K562 (cell line): ENCODE measurements at regions not wholly inside any gene's neighbourhood (a gene's known extent, or its start where the extent isn't known, plus 50 kb on each side); places are given as distances from the start of the nearest gene placed in this dataset.

Source experiments
- ATAC-seq: fragments of 200-7000 bp; cut with Tn5 transposase; 3 replicates; pipeline ENCODE4 v1.9.1; 2020; ENCODE audit warnings: moderate library complexity
- BruUV-seq: library from RNA; stranded (reverse); fragments of 400-500 nt; replicated peaks from 2 replicates; lab custom pipeline; 2021; lab: Mats Ljungman, UMichigan
- CTCF ChIA-PET: fragments of 300-600 bp; formaldehyde crosslinking; extraction: SDS; loops from one replicate; lab custom pipeline; 2021; ENCODE audit warnings: low intra/inter-chr PET ratio; lab: Yijun Ruan, JAX
- POLR2A ChIA-PET: fragments of 300-600, 350-650 bp; sonication (Branson Sonifier 250); formaldehyde crosslinking; extraction: SDS; loops from one replicate; lab custom pipeline; 2021; ENCODE audit warnings: antibody characterized with exemption, inconsistent platforms; lab: Yijun Ruan, JAX
- DNase-seq, 4 experiments: peaks; one replicate each; pipeline versions ENCODE4 v3.0.0 to v3.0.0-alpha.2; 2011 to 2018; ENCODE audit warnings: low spot score in 3 of 4, mixed read lengths in 3 of 4; ENCODE audit errors: extremely low read depth in 1 of 4
- FAIRE-seq: peaks from 2 replicates; lab custom pipeline; 2011; peaks lifted over from hg19 to GRCh38; lab: Jason Lieb, UNC
- H2AFZ ChIP-seq: 2 replicates; pipeline ENCODE4 v1.6.0; 2011; ENCODE audit warnings: low read depth, low read length, control low read depth, inconsistent platforms
- H3K27ac ChIP-seq: fragments of 200-600 bp; 3 replicates; pipeline ENCODE4 v1.8.0; 2011; ENCODE audit warnings: low read depth, mild to moderate bottlenecking, control low read depth, inconsistent platforms, low read length, moderate library complexity, mixed read lengths; ENCODE audit errors: extremely low read depth
- H3K27me3 ChIP-seq, 2 experiments: fragments of 300-600 bp in 1 of 2; 2 replicates in 1 of 2; 3 replicates in 1 of 2; pipeline versions ENCODE4 v1.6.0 to v1.8.0; 2011; ENCODE audit warnings: inconsistent platforms in 2 of 2, low read length in 2 of 2, mild to moderate bottlenecking in 1 of 2, mixed read lengths in 1 of 2, moderate library complexity in 1 of 2; ENCODE audit not compliant: control insufficient read depth in 2 of 2, insufficient read depth in 2 of 2
- H3K36me3 ChIP-seq: fragments of 300-600 bp; 3 replicates; pipeline ENCODE4 v1.8.0; 2011; ENCODE audit warnings: mild to moderate bottlenecking, low read length, inconsistent platforms; ENCODE audit not compliant: control insufficient read depth, insufficient read depth
- H3K4me1 ChIP-seq, 2 experiments: fragments of 200-600 bp in 1 of 2; replicated peaks in 1 of 2; 2 replicates in 1 of 2; 3 replicates in 1 of 2; pipeline versions ENCODE4 v1.5.1 to v1.8.0; 2011; ENCODE audit warnings: inconsistent platforms in 2 of 2, low read length in 2 of 2, mild to moderate bottlenecking in 1 of 2, mixed read lengths in 1 of 2, moderate library complexity in 1 of 2; ENCODE audit not compliant: control insufficient read depth in 2 of 2, insufficient read depth in 2 of 2
- H3K4me2 ChIP-seq: 2 replicates; pipeline ENCODE4 v1.6.1; 2011; ENCODE audit warnings: low read length, control low read depth, inconsistent platforms, mixed read lengths; ENCODE audit not compliant: insufficient read depth
- H3K4me3 ChIP-seq: fragments of 200-600 bp; sonication (generic), shearing (Covaris generic); 2 replicates; pipeline ENCODE4 v1.5.1; 2016; ENCODE audit warnings: control low read depth, inconsistent platforms
- H3K79me2 ChIP-seq: fragments of 200-600 bp; 3 replicates; pipeline ENCODE4 v1.8.0; 2011; ENCODE audit warnings: low read length, inconsistent platforms; ENCODE audit not compliant: control insufficient read depth, insufficient read depth
- H3K9ac ChIP-seq, 2 experiments: 2 replicates each; pipeline versions ENCODE4 v1.6.0 to v1.6.1; 2011; ENCODE audit warnings: low read depth in 2 of 2, low read length in 2 of 2, control low read depth in 1 of 2, inconsistent platforms in 1 of 2, mild to moderate bottlenecking in 1 of 2, mixed read lengths in 1 of 2; ENCODE audit not compliant: insufficient read depth in 1 of 2
- H3K9me1 ChIP-seq: one replicate; pipeline ENCODE4 v1.6.0; 2011; ENCODE audit warnings: inconsistent platforms, mild to moderate bottlenecking, low read length, moderate library complexity; ENCODE audit not compliant: control insufficient read depth, insufficient read depth
- H3K9me3 ChIP-seq: replicated peaks from 2 replicates; pipeline ENCODE4 v1.5.1; 2011; ENCODE audit warnings: low read depth, low read length, inconsistent platforms; ENCODE audit not compliant: control insufficient read depth, insufficient read depth
- H4K20me1 ChIP-seq: replicated peaks from 2 replicates; pipeline ENCODE4 v1.6.1; 2011; ENCODE audit warnings: low read length, inconsistent platforms, mixed read lengths; ENCODE audit not compliant: control insufficient read depth, insufficient read depth
- FOSL1 ChIP-seq: fragments of 200-800 bp; sonication (Bioruptor generic); conservative IDR thresholded peaks from 2 replicates; pipeline ENCODE4 v1.6.1; 2016; ENCODE audit warnings: missing genetic modification characterization, missing compliant biosample characterization
- KLF16 ChIP-seq: IDR thresholded peaks from 2 replicates; pipeline ENCODE4 v1.6.1; 2016; ENCODE audit warnings: antibody characterized with exemption
- PRDM10 ChIP-seq: fragments of 450-650 bp; IDR thresholded peaks from 2 replicates; pipeline ENCODE4 v1.6.1; 2018; ENCODE audit not compliant: partially characterized antibody
- SNAPC5 ChIP-seq: fragments of 250-450 bp; sonication (Bioruptor Pico); IDR thresholded peaks from 2 replicates; pipeline ENCODE4 v1.8.0; 2021; ENCODE audit warnings: moderate library complexity, mild to moderate bottlenecking, inconsistent platforms
- ZBTB26 ChIP-seq: fragments of 450-650 bp; formaldehyde crosslinking; IDR thresholded peaks from 2 replicates; pipeline ENCODE4 v1.4.0; 2022; ENCODE audit warnings: missing genetic modification characterization
- ZNF143 ChIP-seq: sonication (generic); formaldehyde crosslinking; IDR thresholded peaks from 2 replicates; pipeline ENCODE4 v1.9.0; 2022; ENCODE audit warnings: mild to moderate bottlenecking, missing genetic modification reagents
- WGBS: fragments of 100-300 bp; shearing (Covaris generic); methylation state at CpG from one replicate; pipeline ENCODE4 v1.1.6; 2016; ENCODE audit warnings: low coverage, mixed read lengths; ENCODE audit not compliant: insufficient coverage; ENCODE audit errors: missing lambda C conversion rate; 5-methylcytosine and 5-hydroxymethylcytosine counted together
- in situ Hi-C: fragments of 300-500 bp; cut with MboI; formaldehyde crosslinking; loops from 4 replicates; pipeline ENCODE4 v1.15.0; 2018; ENCODE audit warnings: inconsistent platforms, mixed read lengths
- intact Hi-C: fragments of 100-400 bp; cut with micrococcal nuclease; formaldehyde crosslinking; loops from 2 replicates; pipeline ENCODE4 v1.14.2; 2022
- TF ChIP-seq, protein P1 (sequence below): fragments of 250-450 bp; sonication (Bioruptor Pico); IDR thresholded peaks from 2 replicates; pipeline ENCODE4 v1.4.0; 2020; ENCODE audit warnings: mild to moderate bottlenecking, moderate library complexity, borderline replicate concordance
- TF ChIP-seq, protein P2 (sequence below), 2 experiments: IDR thresholded peaks in 1 of 2; conservative IDR thresholded peaks in 1 of 2; 2 replicates each; pipeline ENCODE4 v1.6.1; 2016; ENCODE audit warnings: low read depth in 2 of 2, mild to moderate bottlenecking in 1 of 2, missing compliant biosample characterization in 1 of 2, missing genetic modification characterization in 1 of 2, moderate library complexity in 1 of 2

DNA sequence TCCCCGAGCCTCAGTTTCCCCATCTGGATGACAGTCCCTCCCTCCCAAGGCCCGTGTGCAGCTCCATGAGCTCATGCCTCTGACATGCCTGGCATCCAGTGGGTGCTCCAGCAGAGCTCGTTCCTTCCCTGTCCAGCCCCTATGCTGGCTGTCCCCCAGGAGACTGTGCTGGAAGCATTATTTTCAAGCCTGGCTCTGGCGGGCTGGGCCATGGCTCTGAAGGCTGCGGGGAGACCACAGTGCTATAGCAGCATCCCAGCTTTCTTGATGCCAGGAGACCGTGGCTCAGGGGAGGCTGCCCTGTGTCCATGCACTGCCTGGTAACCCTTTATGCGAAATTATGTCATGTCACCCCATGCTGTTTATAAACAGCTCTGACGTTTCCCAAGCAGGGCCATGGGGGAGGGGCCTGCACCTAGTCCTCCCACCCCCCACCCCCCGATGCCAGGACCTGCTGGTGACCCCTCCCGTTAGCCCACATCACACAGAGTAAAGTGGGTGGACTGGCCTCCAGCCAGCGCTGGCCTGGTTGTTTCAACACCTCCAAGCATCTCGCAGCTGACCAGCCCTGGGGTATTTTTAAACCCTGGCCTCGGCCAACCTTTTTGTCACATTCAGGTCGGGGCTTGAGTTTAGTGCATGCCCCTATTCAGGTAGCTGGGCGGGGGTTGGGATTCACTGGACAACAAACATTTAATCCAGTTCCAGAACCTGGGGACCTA lies 105.9 kb upstream of the ZNF716 start (continued):
- no peak for TF ChIP-seq FOSL1 (tag)

- no peak for DNase-seq
- ATAC-seq = no peak
- Histone ChIP-seq H3K79me2 (no peaks in the 10 kb centered on the region), H3K9me1 (no peaks in the 10 kb centered on the region), H3K27ac (no peak overlapping the region), H4K20me1 (no peaks in the 10 kb centered on the region), H2AFZ (no peak overlapping the region), H3K4me1 (no peaks in the 10 kb centered on the region), H3K36me3 (no peaks in the 10 kb centered on the region), H3K9me3 (no peaks in the 10 kb centered on the region), H3K4me2 (no peak overlapping the region), H3K4me3 (no peak overlapping the region), H3K27me3 (no peaks in the 10 kb centered on the region), H3K9ac (no peak overlapping the region)
- FAIRE-seq = no peak
- CTCF ChIA-PET = no interaction called here
- intact Hi-C loops = no loop called here
- POLR2A ChIA-PET = interaction anchor here (0.6 kb wide), 1 partner anchor 1295 kb away, joined by 3 read pairs; no protein-coding TSS in a partner anchor
- in situ Hi-C loops = no loop called here
- BruUV-seq = no TSS peak
- 10% methylated on average over 4 of the region's 4 CpGs for WGBS
- TF ChIP-seq, protein P1, sequence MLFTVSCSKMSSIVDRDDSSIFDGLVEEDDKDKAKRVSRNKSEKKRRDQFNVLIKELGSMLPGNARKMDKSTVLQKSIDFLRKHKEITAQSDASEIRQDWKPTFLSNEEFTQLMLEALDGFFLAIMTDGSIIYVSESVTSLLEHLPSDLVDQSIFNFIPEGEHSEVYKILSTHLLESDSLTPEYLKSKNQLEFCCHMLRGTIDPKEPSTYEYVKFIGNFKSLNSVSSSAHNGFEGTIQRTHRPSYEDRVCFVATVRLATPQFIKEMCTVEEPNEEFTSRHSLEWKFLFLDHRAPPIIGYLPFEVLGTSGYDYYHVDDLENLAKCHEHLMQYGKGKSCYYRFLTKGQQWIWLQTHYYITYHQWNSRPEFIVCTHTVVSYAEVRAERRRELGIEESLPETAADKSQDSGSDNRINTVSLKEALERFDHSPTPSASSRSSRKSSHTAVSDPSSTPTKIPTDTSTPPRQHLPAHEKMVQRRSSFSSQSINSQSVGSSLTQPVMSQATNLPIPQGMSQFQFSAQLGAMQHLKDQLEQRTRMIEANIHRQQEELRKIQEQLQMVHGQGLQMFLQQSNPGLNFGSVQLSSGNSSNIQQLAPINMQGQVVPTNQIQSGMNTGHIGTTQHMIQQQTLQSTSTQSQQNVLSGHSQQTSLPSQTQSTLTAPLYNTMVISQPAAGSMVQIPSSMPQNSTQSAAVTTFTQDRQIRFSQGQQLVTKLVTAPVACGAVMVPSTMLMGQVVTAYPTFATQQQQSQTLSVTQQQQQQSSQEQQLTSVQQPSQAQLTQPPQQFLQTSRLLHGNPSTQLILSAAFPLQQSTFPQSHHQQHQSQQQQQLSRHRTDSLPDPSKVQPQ = no peak
- TF ChIP-seq ZBTB26 (CRISPR knock-in tag) = no peak
- no peak for TF ChIP-seq ZNF143 (CRISPR knock-in tag)
- no peak for TF ChIP-seq KLF16
- no peak for TF ChIP-seq PRDM10
- TF ChIP-seq, protein P2, sequence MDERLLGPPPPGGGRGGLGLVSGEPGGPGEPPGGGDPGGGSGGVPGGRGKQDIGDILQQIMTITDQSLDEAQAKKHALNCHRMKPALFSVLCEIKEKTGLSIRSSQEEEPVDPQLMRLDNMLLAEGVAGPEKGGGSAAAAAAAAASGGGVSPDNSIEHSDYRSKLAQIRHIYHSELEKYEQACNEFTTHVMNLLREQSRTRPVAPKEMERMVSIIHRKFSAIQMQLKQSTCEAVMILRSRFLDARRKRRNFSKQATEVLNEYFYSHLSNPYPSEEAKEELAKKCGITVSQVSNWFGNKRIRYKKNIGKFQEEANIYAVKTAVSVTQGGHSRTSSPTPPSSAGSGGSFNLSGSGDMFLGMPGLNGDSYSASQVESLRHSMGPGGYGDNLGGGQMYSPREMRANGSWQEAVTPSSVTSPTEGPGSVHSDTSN (CRISPR knock-in tag; IDR thresholded peaks at IDR 0.05; ENCODE audit: low read depth) = no peak
- TF ChIP-seq, protein P2 (tag; conservative IDR thresholded peaks at IDR 0.05; ENCODE audit: low read depth) = no peak
- no peak for TF ChIP-seq SNAPC5 (CRISPR knock-in tag)
Observed at GRCh38 chr7:57344957-57345356, 105.0 kb upstream of the ZNF716 start.
